ENCODE measurements at regions not wholly inside any gene's neighbourhood (a gene's known extent, or its start where the extent isn't known, plus 50 kb on each side); places are given as distances from the start of the nearest gene placed in this dataset.
"Not testable (repeated sequence)": the region's sequence is repeated elsewhere in the genome, so short reads cannot be mapped to it uniquely, and the experiment has no call there.

- intact Hi-C loops (cut with DNase I), result no loop called here
- Histone ChIP-seq H3K27me3 (no peaks in the 10 kb centered on the region), H3K4me3 (replicated peaks in 1 of 3) (no peak overlapping the region), H3K27ac (no peak overlapping the region), H3K36me3 (no peaks in the 10 kb centered on the region), H3K9me3 (no peaks in the 10 kb centered on the region), H3K4me1 (no peaks in the 10 kb centered on the region)
- no peak for TF ChIP-seq POLR2A (IDR thresholded peaks at IDR 0.05)
- TF ChIP-seq, protein P1, sequence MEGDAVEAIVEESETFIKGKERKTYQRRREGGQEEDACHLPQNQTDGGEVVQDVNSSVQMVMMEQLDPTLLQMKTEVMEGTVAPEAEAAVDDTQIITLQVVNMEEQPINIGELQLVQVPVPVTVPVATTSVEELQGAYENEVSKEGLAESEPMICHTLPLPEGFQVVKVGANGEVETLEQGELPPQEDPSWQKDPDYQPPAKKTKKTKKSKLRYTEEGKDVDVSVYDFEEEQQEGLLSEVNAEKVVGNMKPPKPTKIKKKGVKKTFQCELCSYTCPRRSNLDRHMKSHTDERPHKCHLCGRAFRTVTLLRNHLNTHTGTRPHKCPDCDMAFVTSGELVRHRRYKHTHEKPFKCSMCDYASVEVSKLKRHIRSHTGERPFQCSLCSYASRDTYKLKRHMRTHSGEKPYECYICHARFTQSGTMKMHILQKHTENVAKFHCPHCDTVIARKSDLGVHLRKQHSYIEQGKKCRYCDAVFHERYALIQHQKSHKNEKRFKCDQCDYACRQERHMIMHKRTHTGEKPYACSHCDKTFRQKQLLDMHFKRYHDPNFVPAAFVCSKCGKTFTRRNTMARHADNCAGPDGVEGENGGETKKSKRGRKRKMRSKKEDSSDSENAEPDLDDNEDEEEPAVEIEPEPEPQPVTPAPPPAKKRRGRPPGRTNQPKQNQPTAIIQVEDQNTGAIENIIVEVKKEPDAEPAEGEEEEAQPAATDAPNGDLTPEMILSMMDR (IDR thresholded peaks at IDR 0.05), result no peak
- no peak for DNase-seq
- WGBS, 2 donors, result 72 to 80% methylated on average over 1 of the region's 1 CpG
Measured at GRCh38 chr7:68623030-68623429, 975.2 kb upstream of the AUTS2 start.

GRCh38 chr7:68627247-68627864, 970.9 kb upstream of the AUTS2 start:
- no peak for DNase-seq
- 50 to 65% methylated on average over 2 of the region's 2 CpGs for WGBS, 2 donors
- no peak overlapping the region for H3K27ac ChIP-seq
- no peaks in the 10 kb centered on the region for H3K36me3 ChIP-seq
- H3K4me3 ChIP-seq (replicated peaks in 1 of 3), result no peak overlapping the region
- TF ChIP-seq, protein P1 (IDR thresholded peaks at IDR 0.05), result no peak
- TF ChIP-seq POLR2A (IDR thresholded peaks at IDR 0.05), result no peak
- H3K27me3 ChIP-seq, result no peaks in the 10 kb centered on the region
- intact Hi-C loops (cut with DNase I), result no loop called here
- no peaks in the 10 kb centered on the region for H3K4me1 ChIP-seq
- no peaks in the 10 kb centered on the region for H3K9me3 ChIP-seq

GRCh38 chr7:68630914-68631313, 967.4 kb upstream of the AUTS2 start:
- H3K36me3 ChIP-seq; H3K27ac ChIP-seq; intact Hi-C loops (cut with DNase I); DNase-seq; H3K4me1 ChIP-seq; H3K9me3 ChIP-seq; H3K27me3 ChIP-seq; H3K4me3 ChIP-seq (replicated peaks in 1 of 3): not testable (repeated sequence)
- WGBS, 2 donors, result 96 to 98% methylated on average over 3 of the region's 3 CpGs

DNA sequence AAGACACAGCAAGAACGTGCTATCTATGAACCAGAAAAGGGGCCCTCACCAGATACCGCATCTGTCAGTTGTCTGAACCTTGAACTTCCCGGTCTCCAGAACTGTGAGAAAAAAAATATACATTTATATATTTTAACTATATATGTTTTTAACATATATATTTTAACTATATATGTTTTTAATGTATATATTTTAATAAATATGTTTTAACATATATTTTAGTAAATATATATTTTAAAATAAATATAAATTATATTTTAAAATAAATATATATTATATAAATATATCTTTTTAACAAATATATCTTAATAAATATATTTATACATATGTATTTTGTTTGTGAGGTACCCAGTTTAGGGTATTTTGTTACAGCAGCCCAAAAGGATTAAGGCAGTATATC, 958.2 kb upstream of the AUTS2 start:
- Histone ChIP-seq H3K4me1 (no peaks in the 10 kb centered on the region), H3K9me3 (no peaks in the 10 kb centered on the region), H3K36me3 (no peaks in the 10 kb centered on the region), H3K27ac (no peak overlapping the region), H3K27me3 (no peaks in the 10 kb centered on the region), H3K4me3 (replicated peaks in 1 of 3) (no peak overlapping the region)
- no peak for TF ChIP-seq POLR2A (IDR thresholded peaks at IDR 0.05)
- TF ChIP-seq, protein P1 (IDR thresholded peaks at IDR 0.05), result no peak
- 93 to 96% methylated on average over 3 of the region's 3 CpGs for WGBS, 2 donors
- DNase-seq, result no peak
- intact Hi-C loops (cut with DNase I), result no loop called here

DNA sequence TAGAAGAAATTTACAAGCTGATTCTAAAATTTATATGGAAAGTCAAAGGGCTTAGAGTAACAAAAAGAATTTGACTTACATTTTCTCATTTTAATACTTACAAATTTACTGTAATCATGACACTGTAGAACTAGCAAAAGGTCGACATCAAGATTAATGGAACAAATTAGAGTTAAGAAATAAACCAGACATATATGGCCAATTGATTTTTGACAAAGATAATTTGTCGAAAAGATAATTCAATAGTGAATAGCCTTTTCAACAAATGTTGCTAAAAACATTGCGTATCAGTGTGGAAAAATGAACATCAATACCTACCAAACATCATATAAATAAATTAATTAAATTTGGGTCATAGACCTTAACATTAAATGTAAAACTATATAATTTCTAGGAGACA, 955.5 kb upstream of the AUTS2 start:
- WGBS, 2 donors, result 81 to 86% methylated on average over 3 of the region's 3 CpGs
- Histone ChIP-seq H3K27ac (no peak overlapping the region), H3K9me3 (no peaks in the 10 kb centered on the region), H3K36me3 (no peaks in the 10 kb centered on the region), H3K4me1 (no peaks in the 10 kb centered on the region), H3K27me3 (no peaks in the 10 kb centered on the region), H3K4me3 (replicated peaks in 1 of 3) (no peak overlapping the region)
- TF ChIP-seq, protein P1 (IDR thresholded peaks at IDR 0.05), result no peak
- no peak for TF ChIP-seq POLR2A (IDR thresholded peaks at IDR 0.05)
- intact Hi-C loops (cut with DNase I), result no loop called here
- DNase-seq, result no peak

DNA sequence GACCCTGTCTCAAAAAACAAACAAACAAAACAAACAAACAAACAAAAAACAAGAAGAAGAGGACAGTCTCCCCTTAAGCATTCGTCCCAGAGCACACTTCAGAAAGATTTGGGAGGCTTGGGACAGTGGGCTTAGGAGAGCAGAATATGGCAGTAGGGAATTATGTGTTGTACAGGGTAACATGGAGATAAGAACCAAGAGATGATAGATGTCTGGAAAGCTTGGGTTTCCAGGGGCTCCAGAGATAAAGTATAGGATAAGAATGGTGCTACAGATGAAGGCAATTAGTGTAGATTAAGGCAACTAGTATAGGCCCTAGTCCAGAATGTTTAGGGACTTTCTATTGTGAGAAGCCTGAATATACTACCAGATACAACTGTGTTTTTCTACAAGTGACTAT, 934.9 kb upstream of the AUTS2 start:
- Histone ChIP-seq H3K4me1 (no peaks in the 10 kb centered on the region), H3K36me3 (no peaks in the 10 kb centered on the region), H3K9me3 (no peaks in the 10 kb centered on the region), H3K4me3 (replicated peaks in 1 of 3) (no peak overlapping the region), H3K27ac (no peak overlapping the region), H3K27me3 (no peaks in the 10 kb centered on the region)
- WGBS, 2 donors, result 77 to 87% methylated on average over 1 of the region's 1 CpG
- intact Hi-C loops (cut with DNase I), result no loop called here
- no peak for TF ChIP-seq POLR2A (IDR thresholded peaks at IDR 0.05)
- TF ChIP-seq, protein P1 (IDR thresholded peaks at IDR 0.05), result no peak
- no peak for DNase-seq
